H9 (cell line): ENCODE measurements at regions not wholly inside any gene's neighbourhood (a gene's known extent, or its start where the extent isn't known, plus 50 kb on each side); places are given as distances from the start of the nearest gene placed in this dataset.

Experiments
- DNase-seq: peaks from one replicate; pipeline ENCODE4 v3.0.0-alpha.2; 2017
- H2AFZ ChIP-seq: one replicate; pipeline ENCODE4 v1.6.1; 2013; ENCODE audit warnings: mild to moderate bottlenecking, low read length, control low read depth, moderate library complexity
- H2AK5ac ChIP-seq: 2 replicates; pipeline ENCODE4 v1.6.1; 2013; ENCODE audit warnings: low read length, control low read depth, mixed read lengths; ENCODE audit not compliant: insufficient read length
- H2BK120ac ChIP-seq: one replicate; pipeline ENCODE4 v1.6.1; 2013; ENCODE audit warnings: low read depth, mild to moderate bottlenecking, low read length, control low read depth, inconsistent platforms; ENCODE audit not compliant: poor library complexity, severe bottlenecking
- H2BK12ac ChIP-seq: 2 replicates; pipeline ENCODE4 v1.6.1; 2013; ENCODE audit warnings: low read length, control low read depth, mixed read lengths, low read depth; ENCODE audit not compliant: insufficient read length
- H2BK15ac ChIP-seq: 2 replicates; pipeline ENCODE4 v1.6.1; 2013; ENCODE audit warnings: low read depth, low read length, control low read depth
- H2BK20ac ChIP-seq: one replicate; pipeline ENCODE4 v1.6.1; 2013; ENCODE audit warnings: low read depth, mild to moderate bottlenecking, low read length, control low read depth, inconsistent platforms; ENCODE audit not compliant: poor library complexity, severe bottlenecking
- H2BK5ac ChIP-seq: 2 replicates; pipeline ENCODE4 v1.6.1; 2013; ENCODE audit warnings: low read length, control low read depth, mixed read lengths; ENCODE audit not compliant: insufficient read length
- H3K14ac ChIP-seq: 2 replicates; pipeline ENCODE4 v1.6.1; 2013; ENCODE audit warnings: low read length, control low read depth; ENCODE audit not compliant: insufficient read depth
- H3K18ac ChIP-seq: 2 replicates; pipeline ENCODE4 v1.6.1; 2013; ENCODE audit warnings: low read depth, mild to moderate bottlenecking, mixed read lengths, low read length, control low read depth; ENCODE audit not compliant: insufficient read length
- H3K23ac ChIP-seq: 2 replicates; pipeline ENCODE4 v1.6.1; 2013; ENCODE audit warnings: low read length, control low read depth, mixed read lengths, low read depth; ENCODE audit not compliant: insufficient read length
- H3K23me2 ChIP-seq: 2 replicates; pipeline ENCODE4 v1.6.1; 2013; ENCODE audit warnings: low read depth, mild to moderate bottlenecking, mixed read lengths, low read length, control low read depth; ENCODE audit not compliant: insufficient read length, poor library complexity, severe bottlenecking
- H3K27ac ChIP-seq: 2 replicates; pipeline ENCODE4 v1.5.1; 2013; ENCODE audit warnings: low read length, control low read depth, mixed read lengths, low read depth; ENCODE audit not compliant: insufficient read length
- H3K27me3 ChIP-seq: 2 replicates; pipeline ENCODE4 v1.6.1; 2013; ENCODE audit warnings: low read length, control low read depth, inconsistent platforms; ENCODE audit not compliant: insufficient read depth
- H3K4ac ChIP-seq: 2 replicates; pipeline ENCODE4 v1.6.1; 2013; ENCODE audit warnings: low read depth, mild to moderate bottlenecking, control low read depth, inconsistent platforms, low read length, moderate library complexity
- H3K4me1 ChIP-seq: 2 replicates; pipeline ENCODE4 v1.6.1; 2013; ENCODE audit warnings: low read length, control low read depth, inconsistent platforms; ENCODE audit not compliant: insufficient read depth
- H3K4me2 ChIP-seq: 2 replicates; pipeline ENCODE4 v1.6.1; 2013; ENCODE audit warnings: low read length, control low read depth, mixed read lengths; ENCODE audit not compliant: insufficient read length, insufficient read depth
- H3K56ac ChIP-seq: 2 replicates; pipeline ENCODE4 v1.6.1; 2013; ENCODE audit warnings: low read depth, mild to moderate bottlenecking, mixed read lengths, low read length, control low read depth; ENCODE audit not compliant: insufficient read length
- H3K79me1 ChIP-seq: 2 replicates; pipeline ENCODE4 v1.6.1; 2013; ENCODE audit warnings: low read depth, mild to moderate bottlenecking, moderate library complexity, low read length, control low read depth, inconsistent platforms; ENCODE audit not compliant: insufficient read depth, poor library complexity, severe bottlenecking
- H3K79me2 ChIP-seq: 2 replicates; pipeline ENCODE4 v1.6.1; 2013; ENCODE audit warnings: low read length, control low read depth, inconsistent platforms; ENCODE audit not compliant: insufficient read depth
- H3K9ac ChIP-seq: 2 replicates; pipeline ENCODE4 v1.6.1; 2013; ENCODE audit warnings: low read length, control low read depth, mixed read lengths; ENCODE audit not compliant: insufficient read length; ENCODE audit errors: extremely low read depth
- H3K9me3 ChIP-seq: one replicate; pipeline ENCODE4 v1.6.1; 2013; ENCODE audit warnings: low read depth, low read length, inconsistent platforms; ENCODE audit not compliant: control insufficient read depth
- H3T11ph ChIP-seq: one replicate; pipeline ENCODE4 v1.6.1; 2013; ENCODE audit warnings: mild to moderate bottlenecking, low read length, control low read depth, inconsistent platforms
- H4K20me1 ChIP-seq: one replicate; pipeline ENCODE4 v1.6.1; 2013; ENCODE audit not compliant: control insufficient read depth, insufficient read length, insufficient read depth
- H4K5ac ChIP-seq: 2 replicates; pipeline ENCODE4 v1.6.1; 2013; ENCODE audit warnings: low read depth, mild to moderate bottlenecking, mixed read lengths, low read length, control low read depth; ENCODE audit not compliant: insufficient read length
- H4K8ac ChIP-seq: replicated peaks from 2 replicates; pipeline ENCODE4 v1.6.1; 2013; ENCODE audit warnings: low read length, control low read depth, mixed read lengths, low read depth; ENCODE audit not compliant: insufficient read length
- H4K91ac ChIP-seq: 2 replicates; pipeline ENCODE4 v1.6.1; 2013; ENCODE audit warnings: low read depth, mild to moderate bottlenecking, moderate library complexity, mixed read lengths, low read length, control low read depth; ENCODE audit not compliant: insufficient read length
- H3K27ac Mint-ChIP-seq, 3 experiments: 2 replicates in 2 of 3; 3 replicates in 1 of 3; pipeline ENCODE4 v1.8.0; 2020 to 2021; ENCODE audit warnings: mixed read lengths in 3 of 3, mild to moderate bottlenecking in 1 of 3, moderate library complexity in 1 of 3
- H3K27me3 Mint-ChIP-seq: 2 replicates; pipeline ENCODE4 v1.8.0; 2021; ENCODE audit warnings: low read depth, mild to moderate bottlenecking, moderate library complexity, mixed read lengths
- H3K36me3 Mint-ChIP-seq, 3 experiments: 2 replicates in 2 of 3; 3 replicates in 1 of 3; pipeline ENCODE4 v1.8.0; 2020 to 2021; ENCODE audit warnings: low read depth in 3 of 3, mixed read lengths in 3 of 3; ENCODE audit not compliant: insufficient read depth in 1 of 3
- H3K4me1 Mint-ChIP-seq, 2 experiments: 2 replicates each; pipeline ENCODE4 v1.8.0; 2020; ENCODE audit warnings: mixed read lengths in 2 of 2
- H3K4me3 Mint-ChIP-seq, 2 experiments: 2 replicates in 1 of 2; 3 replicates in 1 of 2; pipeline ENCODE4 v1.8.0; 2020 to 2021; ENCODE audit warnings: mild to moderate bottlenecking in 2 of 2, mixed read lengths in 2 of 2, moderate library complexity in 1 of 2
- H3K9me3 Mint-ChIP-seq, 2 experiments: 2 replicates in 1 of 2; 3 replicates in 1 of 2; pipeline ENCODE4 v1.8.0; 2020; ENCODE audit warnings: mild to moderate bottlenecking in 2 of 2, mixed read lengths in 2 of 2, moderate library complexity in 1 of 2
- CTCF ChIP-seq: fragments of 200-600 bp; sonication (generic); conservative IDR thresholded peaks from 3 replicates; pipeline ENCODE4 v1.8.0; 2021; ENCODE audit warnings: antibody characterized with exemption, mild to moderate bottlenecking
- WGBS: extraction: QIAGEN DNeasy Blood & Tissue Kit; methylation state at CpG from one replicate; pipeline ENCODE4 v1.1.7; 2013; ENCODE audit warnings: missing lambda C conversion rate, low lambda C conversion rate, mixed read lengths; ENCODE audit not compliant: insufficient read length; ENCODE audit errors: extremely low coverage; 5-methylcytosine and 5-hydroxymethylcytosine counted together

GRCh38 chr21:17667256-17667655 lies 54.6 kb upstream of the BTG3 start:
- H3K4me1 Mint-ChIP-seq = peaks cover 21 to 27% of the 10 kb centered on the region in 2 experiments

More at GRCh38 chr21:17667256-17667655, 54.6 kb upstream of the BTG3 start:
- Histone ChIP-seq H3K18ac (no peak overlapping the region), H3K14ac (no peak overlapping the region), H3K9me3 (no peaks in the 10 kb centered on the region), H3T11ph (no peak overlapping the region), H3K4ac (no peak overlapping the region), H2BK12ac (no peak overlapping the region), H3K4me1 (peaks cover 5% of the 10 kb centered on the region; the same call in 1 of the 2 replicates), H3K79me1 (no peaks in the 10 kb centered on the region), H3K4me2 (no peak overlapping the region), H3K27me3 (no peaks in the 10 kb centered on the region), H3K9ac (no peak overlapping the region), H4K8ac (no peak overlapping the region), H3K23ac (no peak overlapping the region), H2AFZ (no peak overlapping the region), H2BK5ac (no peak overlapping the region), H2BK15ac (no peak overlapping the region), H3K23me2 (no peaks in the 10 kb centered on the region), H2BK120ac (no peak overlapping the region), H4K91ac (no peak overlapping the region), H3K27ac (no peak overlapping the region), H2BK20ac (no peak overlapping the region), H4K5ac (no peak overlapping the region), H3K56ac (no peak overlapping the region), H3K79me2 (no peaks in the 10 kb centered on the region), H4K20me1 (no peaks in the 10 kb centered on the region), H2AK5ac (no peak overlapping the region)
- Mint-ChIP-seq H3K9me3 (peaks cover 0 to 3% of the 10 kb centered on the region in 2 experiments; a peak in 1 of 5 replicates), H3K4me3 (no peak overlapping the region), H3K36me3 (no peaks in the 10 kb centered on the region; a peak in 1 of 7 replicates), H3K27ac (peak overlapping the region in 1 of 3 experiments; percentile 86; a peak in 2 of 7 replicates), H3K27me3 (peaks cover 63% of the 10 kb centered on the region)
- DNase-seq = peak; percentile 76
- no peak for TF ChIP-seq CTCF
- no CpG with 5 or more reads among the region's 5 CpGs for WGBS
